ENCODE measurements at regions not wholly inside any gene's neighbourhood (a gene's known extent, or its start where the extent isn't known, plus 50 kb on each side); places are given as distances from the start of the nearest gene placed in this dataset.

- CTCF ChIA-PET = no interaction called here
These were observed 137.4 kb upstream of the NTF3 start for GRCh38 chr12:5294274-5295070.

More at GRCh38 chr12:5294274-5295070, 137.4 kb upstream of the NTF3 start:
- H3K4me3 ChIP-seq (ENCODE audit: low read depth in 2 of 2, low read length in 1 of 2) = no peak overlapping the region
- no peaks in the 10 kb centered on the region for H3F3A ChIP-seq (replicated peaks; ENCODE audit: insufficient read depth)
- no peak overlapping the region for H3K27ac ChIP-seq (ENCODE audit: low read depth in 2 of 2, low read length in 1 of 2)
- no peaks in the 10 kb centered on the region for H3K27me3 ChIP-seq (ENCODE audit: insufficient read depth)
- DNase-seq = no peak
- 0 out of 2 replicates have a peak overlapping the region, but pooled peaks have one; percentile 1 for H3K4me2 ChIP-seq
- no peak overlapping the region for H2AFZ ChIP-seq (ENCODE audit: low read depth)
- no peak overlapping the region for H3K9ac ChIP-seq
- H4K20me1 ChIP-seq (ENCODE audit: insufficient read depth) = no peaks in the 10 kb centered on the region
- 74% methylated on average over 7 of the region's 11 CpGs for WGBS (ENCODE audit: low lambda C conversion rate)
- H3K9me2 ChIP-seq = no peaks in the 10 kb centered on the region
- H3K9me3 ChIP-seq = no peaks in the 10 kb centered on the region
- TF ChIP-seq POLR2AphosphoS5 (IDR thresholded peaks at IDR 0.05; ENCODE audit: low read depth, low read length) (no peak), IRF3 (IDR thresholded peaks at IDR 0.05; ENCODE audit: low read depth, low read length) (no peak), GATA2 (CRISPR knock-in tag; IDR thresholded peaks at IDR 0.05) (no peak), ZBTB33 (IDR thresholded peaks at IDR 0.05; ENCODE audit: borderline replicate concordance, low read depth) (no peak), USF2 (IDR thresholded peaks at IDR 0.05; ENCODE audit: borderline replicate concordance, low read depth, low read length) (no peak), MXI1 (IDR thresholded peaks at IDR 0.05; ENCODE audit: low read depth, low read length) (no peak), SIN3A (IDR thresholded peaks at IDR 0.05; ENCODE audit: borderline replicate concordance, low read depth, low read length) (no peak), NRF1 (IDR thresholded peaks at IDR 0.05; ENCODE audit: low read depth, low read length) (no peak), PBX3 (IDR thresholded peaks at IDR 0.05) (no peak), MEF2A (IDR thresholded peaks at IDR 0.05; ENCODE audit: borderline replicate concordance, low read depth) (no peak), RXRA (IDR thresholded peaks at IDR 0.05; ENCODE audit: borderline replicate concordance, low read depth) (no peak), FOXM1 (IDR thresholded peaks at IDR 0.05; ENCODE audit: low read depth) (no peak), MAX (IDR thresholded peaks at IDR 0.05; ENCODE audit: low read depth) (no peak), CHD2 (IDR thresholded peaks at IDR 0.05; ENCODE audit: low read length, partially characterized antibody) (no peak), USF1 (IDR thresholded peaks at IDR 0.05; ENCODE audit: borderline replicate concordance, low read depth) (no peak), JUND (IDR thresholded peaks at IDR 0.05) (no peak), EP300 (IDR thresholded peaks at IDR 0.05; ENCODE audit: borderline replicate concordance in 1 of 2, low read depth in 1 of 2, low read length in 1 of 2) (no peak), FOXJ3 (CRISPR knock-in tag; IDR thresholded peaks at IDR 0.05) (no peak)
- H3K36me3 ChIP-seq (replicated peaks in 1 of 2; ENCODE audit: control insufficient read depth in 1 of 2, insufficient read depth in 2 of 2, low read length in 1 of 2) = no peaks in the 10 kb centered on the region
- H3K4me1 ChIP-seq (ENCODE audit: control insufficient read depth in 1 of 2, insufficient read depth in 2 of 2, low read depth in 1 of 2, low read length in 1 of 2) = peaks cover 0 to 4% of the 10 kb centered on the region in 2 experiments; a peak in 1 of 4 replicates
- POLR2A ChIA-PET = no interaction called here
- no peaks in the 10 kb centered on the region for H3K79me2 ChIP-seq (ENCODE audit: insufficient read depth)
